ENCODE measurements at regions not wholly inside any gene's neighbourhood (a gene's known extent, or its start where the extent isn't known, plus 50 kb on each side); places are given as distances from the start of the nearest gene placed in this dataset.

DNA sequence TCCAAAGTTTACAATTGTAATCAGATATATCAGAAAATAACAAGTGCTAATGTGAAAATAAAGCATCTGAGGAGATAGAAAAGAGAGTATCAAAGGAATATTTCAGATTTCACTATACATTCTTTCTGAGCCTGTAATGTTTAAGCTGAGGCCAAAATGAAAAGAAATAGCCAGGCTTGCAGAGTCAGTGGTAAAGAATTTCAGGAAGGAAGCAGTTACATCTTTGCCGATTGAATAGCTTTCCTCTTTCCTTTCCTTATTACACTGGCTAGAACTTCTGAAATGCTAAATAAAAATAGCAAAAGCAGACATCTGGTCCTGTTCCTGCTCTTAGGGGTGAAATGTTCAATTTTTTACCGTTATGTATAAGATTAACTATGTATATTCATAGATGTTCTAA is 1441.6 kb upstream of the PCDH7 start:
- DNase-seq (no peak), ATAC-seq (no peak)
- no peaks in the 10 kb centered on the region for H3K36me3 Mint-ChIP-seq (ENCODE audit: insufficient read depth)
- no peak overlapping the region for H3K4me3 Mint-ChIP-seq
- H3K4me1 Mint-ChIP-seq (ENCODE audit: low read depth): no peaks in the 10 kb centered on the region
- no peaks in the 10 kb centered on the region for H3K27me3 Mint-ChIP-seq (ENCODE audit: low read depth)
- peaks cover 15% of the 10 kb centered on the region for H3K9me3 Mint-ChIP-seq

DNA sequence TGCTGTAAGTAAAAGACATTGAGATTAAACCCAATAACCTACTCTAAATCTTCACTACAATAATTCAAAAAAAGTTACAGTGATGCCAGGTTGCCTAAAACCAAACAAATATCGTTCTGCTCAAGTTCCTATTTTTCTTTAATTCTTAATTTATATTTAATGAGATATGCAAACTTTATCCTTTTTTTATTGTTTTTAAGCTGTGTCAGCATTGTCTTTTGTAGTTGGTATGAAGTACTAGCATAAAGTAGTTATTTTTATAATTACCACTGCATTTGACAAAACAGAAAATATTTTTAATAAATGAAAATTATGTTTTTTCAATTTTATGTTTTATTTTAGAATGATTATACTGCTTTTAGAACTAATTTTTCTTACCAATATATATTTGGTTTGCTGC is 1431.1 kb upstream of the PCDH7 start:
- DNase-seq (no peak), ATAC-seq (no peak)
- H3K27me3 Mint-ChIP-seq (ENCODE audit: low read depth): no peaks in the 10 kb centered on the region
- H3K4me1 Mint-ChIP-seq (ENCODE audit: low read depth): no peaks in the 10 kb centered on the region
- no peaks in the 10 kb centered on the region for H3K36me3 Mint-ChIP-seq (ENCODE audit: insufficient read depth)
- peaks cover 23% of the 10 kb centered on the region for H3K9me3 Mint-ChIP-seq
- H3K4me3 Mint-ChIP-seq: no peak overlapping the region

- H3K4me3 Mint-ChIP-seq: no peak overlapping the region
Observed at GRCh38 chr4:29295280-29295679, 1424.9 kb upstream of the PCDH7 start.

GRCh38 chr4:29304595-29304994 is 1415.6 kb upstream of the PCDH7 start:
- Mint-ChIP-seq H3K36me3 (ENCODE audit: insufficient read depth) (no peaks in the 10 kb centered on the region), H3K9me3 (peaks cover 19% of the 10 kb centered on the region), H3K27me3 (ENCODE audit: low read depth) (no peaks in the 10 kb centered on the region), H3K4me3 (no peak overlapping the region), H3K4me1 (ENCODE audit: low read depth) (no peaks in the 10 kb centered on the region)
- ATAC-seq: no peak
- DNase-seq: no peak

More at GRCh38 chr4:29295280-29295679, 1424.9 kb upstream of the PCDH7 start:
- Mint-ChIP-seq H3K4me1 (ENCODE audit: low read depth) (no peaks in the 10 kb centered on the region), H3K27me3 (ENCODE audit: low read depth) (no peaks in the 10 kb centered on the region), H3K9me3 (peaks cover 14% of the 10 kb centered on the region), H3K36me3 (ENCODE audit: insufficient read depth) (no peaks in the 10 kb centered on the region)
- ATAC-seq (no peak), DNase-seq (no peak)

GRCh38 chr4:29307256-29307655 is 1412.9 kb upstream of the PCDH7 start:
- peaks cover 23% of the 10 kb centered on the region for H3K9me3 Mint-ChIP-seq
- no peaks in the 10 kb centered on the region for H3K36me3 Mint-ChIP-seq (ENCODE audit: insufficient read depth)
- H3K4me1 Mint-ChIP-seq (ENCODE audit: low read depth): no peaks in the 10 kb centered on the region
- H3K27me3 Mint-ChIP-seq (ENCODE audit: low read depth): no peaks in the 10 kb centered on the region
- ATAC-seq (no peak), DNase-seq (no peak)
- H3K4me3 Mint-ChIP-seq: no peak overlapping the region

DNA sequence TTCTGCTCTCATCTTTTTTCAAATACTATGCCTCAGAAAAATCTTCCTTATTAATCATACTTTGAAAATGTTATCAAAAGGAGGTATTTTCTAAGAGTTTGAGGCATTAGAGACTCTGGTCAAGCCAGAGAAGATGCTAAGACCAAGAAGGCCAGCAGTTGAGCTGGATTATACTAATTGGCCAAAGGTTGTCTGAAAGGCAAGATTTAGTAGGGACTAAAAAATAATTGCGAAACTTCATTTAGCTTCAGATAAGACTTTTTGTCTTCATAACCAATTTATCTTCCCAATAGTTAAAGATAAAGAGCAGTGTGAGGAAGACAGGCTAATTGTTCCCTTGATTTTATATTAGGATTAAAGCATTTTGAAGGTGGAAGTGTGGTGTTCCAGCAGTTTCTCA is 1412.4 kb upstream of the PCDH7 start:
- ATAC-seq: no peak
- Mint-ChIP-seq H3K4me3 (no peak overlapping the region), H3K36me3 (ENCODE audit: insufficient read depth) (no peaks in the 10 kb centered on the region), H3K9me3 (peaks cover 18% of the 10 kb centered on the region), H3K27me3 (ENCODE audit: low read depth) (no peaks in the 10 kb centered on the region), H3K4me1 (ENCODE audit: low read depth) (no peaks in the 10 kb centered on the region)
- DNase-seq: no peak

GRCh38 chr4:29309050-29309449 is 1411.1 kb upstream of the PCDH7 start:
- Mint-ChIP-seq H3K4me3 (no peak overlapping the region), H3K36me3 (ENCODE audit: insufficient read depth) (no peaks in the 10 kb centered on the region), H3K9me3 (peaks cover 18% of the 10 kb centered on the region), H3K27me3 (ENCODE audit: low read depth) (no peaks in the 10 kb centered on the region), H3K4me1 (ENCODE audit: low read depth) (no peaks in the 10 kb centered on the region)
- ATAC-seq (no peak), DNase-seq (no peak)

DNA sequence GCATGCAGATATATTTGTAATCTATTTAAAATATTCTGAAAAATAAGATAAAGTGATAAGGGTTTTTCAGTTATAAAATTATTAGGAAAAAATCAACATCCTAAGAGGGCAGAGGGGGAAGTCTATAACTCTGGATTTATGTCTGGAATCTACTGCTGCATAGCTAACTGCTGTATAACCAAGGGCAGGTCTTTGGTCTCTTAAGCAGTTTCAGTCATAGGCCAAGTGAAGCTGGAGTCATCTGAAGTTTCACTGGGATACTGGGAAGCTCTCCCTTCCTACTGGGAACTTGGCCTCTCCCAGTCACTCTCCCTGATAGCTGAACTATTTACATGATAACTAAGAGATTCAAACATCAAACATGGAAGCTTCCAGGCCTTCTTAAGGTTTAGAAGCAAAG is 1409.9 kb upstream of the PCDH7 start:
- Mint-ChIP-seq H3K4me1 (ENCODE audit: low read depth) (no peaks in the 10 kb centered on the region), H3K27me3 (ENCODE audit: low read depth) (no peaks in the 10 kb centered on the region), H3K4me3 (no peak overlapping the region), H3K36me3 (ENCODE audit: insufficient read depth) (no peaks in the 10 kb centered on the region), H3K9me3 (peaks cover 18% of the 10 kb centered on the region)
- DNase-seq (no peak), ATAC-seq (no peak)

GRCh38 chr4:29311247-29311646 is 1408.9 kb upstream of the PCDH7 start:
- Mint-ChIP-seq H3K9me3 (peaks cover 18% of the 10 kb centered on the region), H3K36me3 (ENCODE audit: insufficient read depth) (no peaks in the 10 kb centered on the region), H3K4me3 (no peak overlapping the region), H3K27me3 (ENCODE audit: low read depth) (no peaks in the 10 kb centered on the region), H3K4me1 (ENCODE audit: low read depth) (no peaks in the 10 kb centered on the region)
- ATAC-seq (no peak), DNase-seq (no peak)

- Mint-ChIP-seq H3K36me3 (ENCODE audit: insufficient read depth) (no peaks in the 10 kb centered on the region), H3K27me3 (ENCODE audit: low read depth) (no peaks in the 10 kb centered on the region), H3K4me1 (ENCODE audit: low read depth) (no peaks in the 10 kb centered on the region), H3K4me3 (no peak overlapping the region), H3K9me3 (peaks cover 19% of the 10 kb centered on the region)
- ATAC-seq: no peak
- no peak for DNase-seq
Observed at GRCh38 chr4:29319663-29320340, 1400.4 kb upstream of the PCDH7 start.

- ATAC-seq (no peak), DNase-seq (no peak)
- H3K36me3 Mint-ChIP-seq (ENCODE audit: insufficient read depth): no peaks in the 10 kb centered on the region
Observed at GRCh38 chr4:29320947-29321620, 1399.1 kb upstream of the PCDH7 start.

DNA sequence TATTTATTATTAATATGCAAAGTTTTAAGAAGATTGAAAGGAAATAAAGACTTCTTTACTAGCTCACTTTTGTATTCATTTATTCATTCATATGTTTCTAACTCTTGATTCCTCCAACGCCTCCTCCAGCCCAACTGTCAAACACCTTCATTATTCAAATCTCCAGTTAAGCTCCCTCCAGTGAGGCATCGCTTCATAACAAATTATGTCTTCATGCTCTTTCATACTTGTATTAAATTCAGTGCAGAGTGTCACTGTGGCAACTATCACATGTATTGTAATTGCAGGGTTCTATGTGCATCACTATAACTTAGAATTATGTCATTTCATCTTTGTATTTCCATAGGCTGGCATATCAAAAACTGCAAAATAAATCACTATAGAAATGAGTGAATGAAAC is 1394.2 kb upstream of the PCDH7 start:
- Mint-ChIP-seq H3K4me3 (no peak overlapping the region), H3K9me3 (peaks cover 9% of the 10 kb centered on the region), H3K36me3 (ENCODE audit: insufficient read depth) (no peaks in the 10 kb centered on the region), H3K4me1 (ENCODE audit: low read depth) (no peaks in the 10 kb centered on the region), H3K27me3 (ENCODE audit: low read depth) (no peaks in the 10 kb centered on the region)
- no peak for ATAC-seq
- no peak for DNase-seq

More at GRCh38 chr4:29320947-29321620, 1399.1 kb upstream of the PCDH7 start:
- Mint-ChIP-seq H3K4me3 (no peak overlapping the region), H3K9me3 (peaks cover 19% of the 10 kb centered on the region), H3K4me1 (ENCODE audit: low read depth) (no peaks in the 10 kb centered on the region), H3K27me3 (ENCODE audit: low read depth) (no peaks in the 10 kb centered on the region)

DNA sequence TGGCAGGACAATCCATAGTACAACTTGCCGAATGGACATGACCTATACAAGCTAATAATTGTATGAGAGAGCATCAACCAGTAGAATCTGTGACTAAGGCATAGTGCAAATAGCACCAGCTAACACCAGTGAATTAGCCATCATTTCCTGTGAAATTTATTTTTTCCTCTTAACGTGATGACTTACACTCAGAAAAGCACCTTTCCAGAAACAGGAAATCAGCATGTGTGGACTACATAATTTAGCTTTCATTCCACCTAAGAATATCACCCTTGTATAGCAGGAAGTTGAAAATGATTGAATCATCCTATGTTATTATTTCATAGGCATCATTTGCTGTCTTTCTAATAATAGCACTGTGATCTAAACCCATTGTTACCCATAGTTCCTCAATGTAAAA is 1393.4 kb upstream of the PCDH7 start:
- H3K36me3 Mint-ChIP-seq (ENCODE audit: insufficient read depth): no peaks in the 10 kb centered on the region
- no peaks in the 10 kb centered on the region for H3K27me3 Mint-ChIP-seq (ENCODE audit: low read depth)
- H3K4me1 Mint-ChIP-seq (ENCODE audit: low read depth): no peaks in the 10 kb centered on the region
- no peak for ATAC-seq
- H3K4me3 Mint-ChIP-seq: no peak overlapping the region
- H3K9me3 Mint-ChIP-seq: peaks cover 5% of the 10 kb centered on the region
- no peak for DNase-seq

- peaks cover 21% of the 10 kb centered on the region for H3K9me3 Mint-ChIP-seq
- no peak for DNase-seq
- H3K4me3 Mint-ChIP-seq: no peak overlapping the region
- H3K36me3 Mint-ChIP-seq (ENCODE audit: insufficient read depth): no peaks in the 10 kb centered on the region
- H3K4me1 Mint-ChIP-seq (ENCODE audit: low read depth): no peaks in the 10 kb centered on the region
- H3K27me3 Mint-ChIP-seq (ENCODE audit: low read depth): no peaks in the 10 kb centered on the region
- no peak for ATAC-seq
Observed at GRCh38 chr4:29336861-29337260, 1383.3 kb upstream of the PCDH7 start.

- Mint-ChIP-seq H3K9me3 (peaks cover 19% of the 10 kb centered on the region), H3K36me3 (ENCODE audit: insufficient read depth) (no peaks in the 10 kb centered on the region), H3K4me1 (ENCODE audit: low read depth) (no peaks in the 10 kb centered on the region), H3K4me3 (no peak overlapping the region), H3K27me3 (ENCODE audit: low read depth) (no peaks in the 10 kb centered on the region)
- ATAC-seq (no peak), DNase-seq (no peak)
Observed at GRCh38 chr4:29372971-29373370, 1347.2 kb upstream of the PCDH7 start.

All from activated T-cell treated with anti-CD3 and anti-CD28 coated beads, Interleukin-2, amount 50 U/mL, for 4 hours (primary cell).